GM12872 (cell line): ENCODE measurements at regions not wholly inside any gene's neighbourhood (a gene's known extent, or its start where the extent isn't known, plus 50 kb on each side); places are given as distances from the start of the nearest gene placed in this dataset.

Source experiments
- CTCF ChIP-seq: IDR thresholded peaks from 3 replicates; pipeline ENCODE4 v1.5.1; 2011; ENCODE audit warnings: low read depth, mild to moderate bottlenecking, low read length, moderate library complexity; ENCODE audit not compliant: insufficient read depth

- no peak for TF ChIP-seq CTCF
Observed at GRCh38 chr16:6560306-6561100, 772.1 kb upstream of the RBFOX1 start.

- TF ChIP-seq CTCF, result no peak
Observed at GRCh38 chr16:6558661-6559060, 774.0 kb upstream of the RBFOX1 start.

GRCh38 chr16:6558126-6558525 is 774.5 kb upstream of the RBFOX1 start:
- TF ChIP-seq CTCF, result no peak

- no peak for TF ChIP-seq CTCF
Observed at GRCh38 chr16:6557353-6558023, 775.2 kb upstream of the RBFOX1 start.

- TF ChIP-seq CTCF, result no peak
Observed at GRCh38 chr16:6549415-6549814, 783.2 kb upstream of the RBFOX1 start.

- TF ChIP-seq CTCF, result no peak
Observed at GRCh38 chr16:6548507-6548906, 784.1 kb upstream of the RBFOX1 start.

- TF ChIP-seq CTCF, result no peak
Observed at GRCh38 chr16:6547131-6547530, 785.5 kb upstream of the RBFOX1 start.
